ENCODE measurements at regions not wholly inside any gene's neighbourhood (a gene's known extent, or its start where the extent isn't known, plus 50 kb on each side); places are given as distances from the start of the nearest gene placed in this dataset.

GRCh38 chr14:62432955-62433354 lies 612.3 kb downstream of the KCNH5 start:
- peaks cover 6% of the 10 kb centered on the region for H3K36me3 Mint-ChIP-seq (ENCODE audit: low read depth)
- no peak for DNase-seq (ENCODE audit: low spot score)
- no peaks in the 10 kb centered on the region for H3K27me3 Mint-ChIP-seq (ENCODE audit: low read depth)
- H3K4me3 Mint-ChIP-seq (ENCODE audit: unreplicated experiment): no peak overlapping the region
- no peak overlapping the region for H3K27ac Mint-ChIP-seq (ENCODE audit: unreplicated experiment)
- peaks cover 65% of the 10 kb centered on the region for H3K9me3 Mint-ChIP-seq (ENCODE audit: low read depth)
- H3K4me1 Mint-ChIP-seq (ENCODE audit: low read depth): peaks cover 5% of the 10 kb centered on the region
- TF ChIP-seq, protein P1, sequence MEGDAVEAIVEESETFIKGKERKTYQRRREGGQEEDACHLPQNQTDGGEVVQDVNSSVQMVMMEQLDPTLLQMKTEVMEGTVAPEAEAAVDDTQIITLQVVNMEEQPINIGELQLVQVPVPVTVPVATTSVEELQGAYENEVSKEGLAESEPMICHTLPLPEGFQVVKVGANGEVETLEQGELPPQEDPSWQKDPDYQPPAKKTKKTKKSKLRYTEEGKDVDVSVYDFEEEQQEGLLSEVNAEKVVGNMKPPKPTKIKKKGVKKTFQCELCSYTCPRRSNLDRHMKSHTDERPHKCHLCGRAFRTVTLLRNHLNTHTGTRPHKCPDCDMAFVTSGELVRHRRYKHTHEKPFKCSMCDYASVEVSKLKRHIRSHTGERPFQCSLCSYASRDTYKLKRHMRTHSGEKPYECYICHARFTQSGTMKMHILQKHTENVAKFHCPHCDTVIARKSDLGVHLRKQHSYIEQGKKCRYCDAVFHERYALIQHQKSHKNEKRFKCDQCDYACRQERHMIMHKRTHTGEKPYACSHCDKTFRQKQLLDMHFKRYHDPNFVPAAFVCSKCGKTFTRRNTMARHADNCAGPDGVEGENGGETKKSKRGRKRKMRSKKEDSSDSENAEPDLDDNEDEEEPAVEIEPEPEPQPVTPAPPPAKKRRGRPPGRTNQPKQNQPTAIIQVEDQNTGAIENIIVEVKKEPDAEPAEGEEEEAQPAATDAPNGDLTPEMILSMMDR (IDR thresholded peaks at IDR 0.05): no peak

DNA sequence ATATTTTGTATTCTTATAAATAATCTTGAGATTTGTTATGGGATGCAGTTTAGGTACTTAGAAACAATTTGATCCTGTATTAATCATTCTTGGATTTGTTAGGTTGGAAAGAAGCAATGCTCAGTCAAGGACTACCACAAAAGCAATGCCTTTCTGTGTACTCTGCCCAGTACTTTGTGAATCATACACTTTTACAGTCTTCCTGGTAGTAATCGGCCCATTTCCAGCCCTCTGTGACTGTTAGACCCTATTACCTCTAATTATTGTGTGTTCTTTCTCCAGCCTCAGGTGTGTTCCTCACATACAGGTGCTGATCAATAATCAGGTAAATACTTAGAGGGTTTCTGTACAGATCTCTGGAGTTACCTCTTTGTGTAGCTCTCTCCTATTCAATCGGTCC lies 609.0 kb downstream of the KCNH5 start:
- H3K4me3 Mint-ChIP-seq (ENCODE audit: unreplicated experiment): no peak overlapping the region
- peaks cover 6% of the 10 kb centered on the region for H3K36me3 Mint-ChIP-seq (ENCODE audit: low read depth)
- H3K27me3 Mint-ChIP-seq (ENCODE audit: low read depth): no peaks in the 10 kb centered on the region
- DNase-seq (ENCODE audit: low spot score): no peak
- H3K4me1 Mint-ChIP-seq (ENCODE audit: low read depth): no peaks in the 10 kb centered on the region
- H3K9me3 Mint-ChIP-seq (ENCODE audit: low read depth): peaks cover 68% of the 10 kb centered on the region
- TF ChIP-seq, protein P1 (IDR thresholded peaks at IDR 0.05): no peak
- H3K27ac Mint-ChIP-seq (ENCODE audit: unreplicated experiment): no peak overlapping the region

DNA sequence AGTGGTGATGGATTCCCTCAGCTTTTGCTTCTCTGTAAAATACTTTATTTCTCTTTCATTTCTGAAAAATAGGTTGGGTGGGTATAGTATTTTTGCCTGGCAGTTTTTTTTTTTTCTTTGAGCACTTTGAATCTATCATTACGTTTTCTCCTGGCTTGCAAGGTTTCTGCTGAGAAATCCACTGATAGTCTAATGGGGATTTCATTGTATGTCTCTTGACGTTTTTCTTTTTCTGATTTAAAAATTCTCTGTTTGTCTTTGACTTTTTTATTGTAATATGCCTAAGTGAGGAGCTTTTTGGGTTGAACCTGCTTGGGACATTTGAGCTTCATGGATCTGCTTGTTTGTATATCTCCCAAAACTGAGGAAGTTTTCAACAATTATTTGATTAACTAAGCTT lies 606.0 kb downstream of the KCNH5 start:
- no peak overlapping the region for H3K27ac Mint-ChIP-seq (ENCODE audit: unreplicated experiment)
- TF ChIP-seq, protein P1 (IDR thresholded peaks at IDR 0.05): no peak
- H3K9me3 Mint-ChIP-seq (ENCODE audit: low read depth): peaks cover 48% of the 10 kb centered on the region
- no peaks in the 10 kb centered on the region for H3K27me3 Mint-ChIP-seq (ENCODE audit: low read depth)
- DNase-seq (ENCODE audit: low spot score): no peak
- H3K4me1 Mint-ChIP-seq (ENCODE audit: low read depth): no peaks in the 10 kb centered on the region
- peaks cover 1% of the 10 kb centered on the region for H3K36me3 Mint-ChIP-seq (ENCODE audit: low read depth)
- H3K4me3 Mint-ChIP-seq (ENCODE audit: unreplicated experiment): no peak overlapping the region

DNA sequence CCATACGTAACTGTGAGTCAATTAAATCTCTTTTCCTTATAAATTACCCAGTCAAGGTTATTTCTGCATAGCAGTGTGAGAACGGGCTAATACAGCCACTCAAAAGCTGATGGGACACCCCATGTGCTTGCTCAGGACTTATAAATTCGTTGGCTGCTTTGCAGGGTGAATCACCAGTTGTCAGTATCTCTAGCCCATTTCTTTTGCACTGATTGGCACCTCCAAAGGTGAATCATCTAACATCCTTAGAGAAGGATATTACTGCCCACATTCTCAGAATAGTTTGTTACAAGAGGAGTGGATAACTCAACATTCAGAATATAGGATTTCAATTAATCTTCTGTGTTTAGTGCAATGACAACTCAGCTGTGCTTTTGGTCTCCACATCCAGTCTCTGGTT lies 601.5 kb downstream of the KCNH5 start:
- H3K4me1 Mint-ChIP-seq (ENCODE audit: low read depth): no peaks in the 10 kb centered on the region
- no peak overlapping the region for H3K27ac Mint-ChIP-seq (ENCODE audit: unreplicated experiment)
- H3K4me3 Mint-ChIP-seq (ENCODE audit: unreplicated experiment): no peak overlapping the region
- no peak for DNase-seq (ENCODE audit: low spot score)
- H3K9me3 Mint-ChIP-seq (ENCODE audit: low read depth): peaks cover 13% of the 10 kb centered on the region
- TF ChIP-seq, protein P1 (IDR thresholded peaks at IDR 0.05): no peak
- H3K36me3 Mint-ChIP-seq (ENCODE audit: low read depth): no peaks in the 10 kb centered on the region
- H3K27me3 Mint-ChIP-seq (ENCODE audit: low read depth): no peaks in the 10 kb centered on the region

DNA sequence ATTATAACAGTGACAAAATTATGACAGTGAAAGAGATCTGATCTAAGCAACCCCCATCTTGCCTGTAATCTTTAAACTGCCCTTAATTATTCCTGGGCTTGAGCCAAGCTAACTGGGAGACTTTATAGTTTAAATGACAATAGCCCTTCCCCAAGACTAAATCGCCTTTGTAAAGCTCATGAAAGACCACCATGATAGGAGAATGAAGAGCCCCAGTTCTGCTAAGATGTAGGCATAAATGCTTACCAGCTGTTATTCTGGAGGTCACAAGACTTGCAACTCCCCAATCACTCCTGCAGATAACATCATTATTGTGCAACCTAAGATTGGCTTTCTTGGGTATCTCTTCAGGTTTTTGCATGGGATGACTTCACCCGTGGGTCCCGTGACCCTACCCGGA lies 599.7 kb downstream of the KCNH5 start:
- no peak for DNase-seq (ENCODE audit: low spot score)
- no peaks in the 10 kb centered on the region for H3K36me3 Mint-ChIP-seq (ENCODE audit: low read depth)
- TF ChIP-seq, protein P1 (IDR thresholded peaks at IDR 0.05): no peak
- H3K4me3 Mint-ChIP-seq (ENCODE audit: unreplicated experiment): no peak overlapping the region
- no peaks in the 10 kb centered on the region for H3K4me1 Mint-ChIP-seq (ENCODE audit: low read depth)
- no peaks in the 10 kb centered on the region for H3K9me3 Mint-ChIP-seq (ENCODE audit: low read depth)
- no peaks in the 10 kb centered on the region for H3K27me3 Mint-ChIP-seq (ENCODE audit: low read depth)
- no peak overlapping the region for H3K27ac Mint-ChIP-seq (ENCODE audit: unreplicated experiment)

Data from chondrocyte (in vitro differentiated cells).